Sigmoid colon (tissue), 4 donors: ENCODE measurements at regions not wholly inside any gene's neighbourhood (a gene's known extent, or its start where the extent isn't known, plus 50 kb on each side); places are given as distances from the start of the nearest gene placed in this dataset.
"Not testable (repeated sequence)": the region's sequence is repeated elsewhere in the genome, so short reads cannot be mapped to it uniquely, and the experiment has no call there.

ENCODE experiments used
- CTCF ChIP-seq, 4 experiments: fragments of 450-650 bp in 3 of 4; fragments of 200-600 bp in 1 of 4; IDR thresholded peaks; one replicate each; pipeline ENCODE4 v1.5.1; 2016 to 2019; ENCODE audit warnings: antibody characterized with exemption in 4 of 4, mild to moderate bottlenecking in 3 of 4, moderate library complexity in 2 of 4
- EP300 ChIP-seq, 4 donors: sonication (generic); formaldehyde crosslinking; IDR thresholded peaks; one replicate each; pipeline ENCODE4 v1.6.1; 2017; ENCODE audit warnings: antibody characterized with exemption in 4 of 4
- POLR2A ChIP-seq, 2 donors: fragments of 450-650 bp; IDR thresholded peaks; one replicate each; pipeline ENCODE4 v1.6.1; 2016; ENCODE audit warnings: antibody characterized with exemption in 2 of 2, mild to moderate bottlenecking in 2 of 2, moderate library complexity in 2 of 2
- POLR2AphosphoS5 ChIP-seq, 4 donors: sonication (generic); formaldehyde crosslinking; IDR thresholded peaks; one replicate each; pipeline ENCODE4 v1.6.1; 2017; ENCODE audit warnings: antibody characterized with exemption in 4 of 4

- TF ChIP-seq CTCF, POLR2A, POLR2AphosphoS5, EP300 (IDR thresholded peaks at IDR 0.05): not testable (repeated sequence)
Measured at GRCh38 chr9:65155937-65156336, 129.1 kb downstream of the FOXD4L5 start.
